DMS153 (cell line): ENCODE measurements at regions not wholly inside any gene's neighbourhood (a gene's known extent, or its start where the extent isn't known, plus 50 kb on each side); places are given as distances from the start of the nearest gene placed in this dataset.

ENCODE experiments used
- DNase-seq: peaks from one replicate; lab custom pipeline; 2025; lab: John Stamatoyannopoulos, UW

DNA sequence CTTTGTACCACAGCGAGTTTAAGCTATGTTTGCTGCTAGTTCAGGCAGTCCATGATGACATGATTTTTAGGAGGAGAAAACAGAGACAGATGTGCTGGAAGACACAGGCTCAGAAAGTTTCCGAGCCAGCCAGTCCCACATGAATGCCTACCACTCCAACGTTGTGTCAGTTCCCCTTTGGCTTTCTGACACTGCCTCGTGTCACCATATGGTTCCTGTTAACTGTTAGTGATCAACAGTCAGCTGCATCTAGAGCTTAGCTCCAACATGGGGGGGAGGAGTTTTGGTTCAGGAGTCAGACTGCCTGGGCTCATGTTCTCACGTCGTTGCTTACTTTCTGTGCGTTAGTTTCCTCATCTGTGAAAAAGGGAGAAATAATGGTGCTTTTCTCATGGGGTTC, 343.7 kb downstream of the MID1IP1 start:
- no peak for DNase-seq

DNA sequence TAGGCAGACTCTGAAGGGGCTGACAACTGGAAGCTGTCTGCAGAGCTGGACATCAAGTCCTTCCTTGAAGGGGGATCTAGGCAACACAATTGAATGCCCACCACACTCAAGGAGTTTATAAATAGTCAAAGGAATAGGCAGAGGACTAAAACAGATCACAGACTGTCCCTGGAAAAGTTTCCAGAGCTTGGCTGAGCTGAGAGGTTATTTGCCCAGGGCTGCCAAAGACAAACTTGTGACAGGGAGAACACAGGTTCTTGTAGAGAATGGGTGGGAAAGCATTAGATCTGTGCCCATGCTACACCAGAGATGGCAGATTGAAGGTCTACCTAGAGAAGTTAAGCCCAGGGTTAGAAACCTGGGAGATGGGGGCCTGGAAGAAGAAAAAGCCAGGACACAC, 344.6 kb downstream of the MID1IP1 start:
- no peak for DNase-seq

DNA sequence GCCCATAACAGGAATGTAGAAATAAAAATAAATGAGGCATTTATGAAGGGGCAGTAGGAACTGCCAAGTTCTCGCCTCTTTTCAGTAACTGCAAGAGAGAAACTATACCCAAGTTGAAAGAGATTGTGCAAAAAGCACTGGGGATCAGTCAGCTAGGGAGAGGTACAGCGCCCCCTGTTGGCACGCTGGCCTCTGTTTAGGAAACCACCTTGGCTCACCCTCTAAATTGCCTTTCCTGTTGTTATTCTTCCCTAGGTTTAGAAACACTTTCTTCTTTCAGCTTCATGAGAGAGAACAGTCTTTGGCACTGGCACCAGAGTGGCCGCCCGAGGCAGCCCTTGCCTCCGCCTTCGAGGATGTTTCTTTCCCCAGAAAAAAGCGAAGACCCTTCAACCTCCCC, 348.5 kb downstream of the MID1IP1 start:
- DNase-seq, result peak; percentile 17

- DNase-seq, result no peak
Measured at GRCh38 chrX:39150220-39150619, 349.0 kb downstream of the MID1IP1 start.

- DNase-seq, result no peak
Measured at GRCh38 chrX:39150621-39151020, 349.4 kb downstream of the MID1IP1 start.

DNA sequence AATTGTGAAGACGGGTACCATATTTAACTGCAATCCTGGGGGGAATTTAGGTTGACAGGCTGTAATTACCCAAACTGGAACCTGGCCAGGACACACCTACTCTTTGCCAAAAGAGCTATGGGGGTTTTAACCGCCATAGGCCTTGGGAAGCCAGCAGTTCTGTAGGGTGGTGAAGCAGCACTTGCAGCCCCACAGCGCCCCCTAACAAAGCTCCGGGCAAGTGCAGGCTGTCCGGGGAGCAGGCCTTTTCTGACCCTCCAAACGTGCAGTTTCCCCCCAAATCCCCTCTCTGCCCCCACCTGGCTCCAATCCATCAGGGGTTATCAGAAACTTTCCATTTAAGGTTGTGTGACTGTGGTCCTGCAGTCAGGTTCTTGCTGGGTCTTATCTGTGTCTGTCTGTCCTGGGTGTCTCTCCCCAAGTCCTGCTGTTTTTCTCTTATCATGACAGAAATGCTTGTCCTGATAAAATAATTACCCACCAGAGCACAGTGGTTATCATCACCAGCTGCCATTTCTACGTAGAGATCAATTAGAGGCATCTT, 350.9 kb downstream of the MID1IP1 start:
- peak; percentile 34 for DNase-seq

GRCh38 chrX:39156051-39156450, 354.8 kb downstream of the MID1IP1 start:
- DNase-seq, result no peak

DNA sequence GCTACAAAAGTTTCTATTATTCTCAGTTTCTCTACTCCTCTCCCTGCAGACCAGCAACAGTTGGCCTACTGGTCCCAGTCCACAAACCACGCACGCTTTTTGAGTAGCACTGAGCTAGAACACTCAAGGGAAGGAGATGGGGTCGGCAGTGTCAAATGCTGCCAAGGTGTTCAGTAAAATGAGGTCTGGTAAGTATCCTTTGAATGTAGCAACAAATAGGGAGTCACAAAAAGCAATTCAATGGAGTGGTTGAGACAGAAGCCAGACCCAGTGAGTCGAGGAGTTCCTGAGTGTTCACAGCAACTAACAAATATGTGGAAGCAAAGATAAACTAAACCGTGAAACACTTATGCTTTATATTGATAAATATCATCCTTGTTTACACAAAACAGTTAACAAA, 355.7 kb downstream of the MID1IP1 start:
- no peak for DNase-seq

DNA sequence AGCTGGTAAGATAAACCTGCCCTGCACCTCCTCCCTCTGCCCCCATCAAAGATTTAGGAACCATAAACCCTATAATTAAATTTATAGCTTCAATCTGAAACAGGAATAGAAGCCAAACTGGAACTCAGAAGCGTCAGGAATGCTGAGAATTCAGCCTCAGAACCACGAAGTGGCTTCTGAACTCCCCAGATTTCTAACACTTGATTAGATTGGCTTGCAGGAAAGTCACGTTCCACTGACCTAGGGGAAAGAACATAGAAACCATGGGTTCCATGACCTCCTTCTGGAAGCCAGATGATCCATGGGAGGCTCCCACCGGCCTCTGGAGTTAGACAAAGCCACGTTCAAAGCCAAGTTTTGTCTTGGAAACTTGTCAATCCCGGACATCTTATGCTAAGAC, 356.5 kb downstream of the MID1IP1 start:
- DNase-seq, result no peak

DNA sequence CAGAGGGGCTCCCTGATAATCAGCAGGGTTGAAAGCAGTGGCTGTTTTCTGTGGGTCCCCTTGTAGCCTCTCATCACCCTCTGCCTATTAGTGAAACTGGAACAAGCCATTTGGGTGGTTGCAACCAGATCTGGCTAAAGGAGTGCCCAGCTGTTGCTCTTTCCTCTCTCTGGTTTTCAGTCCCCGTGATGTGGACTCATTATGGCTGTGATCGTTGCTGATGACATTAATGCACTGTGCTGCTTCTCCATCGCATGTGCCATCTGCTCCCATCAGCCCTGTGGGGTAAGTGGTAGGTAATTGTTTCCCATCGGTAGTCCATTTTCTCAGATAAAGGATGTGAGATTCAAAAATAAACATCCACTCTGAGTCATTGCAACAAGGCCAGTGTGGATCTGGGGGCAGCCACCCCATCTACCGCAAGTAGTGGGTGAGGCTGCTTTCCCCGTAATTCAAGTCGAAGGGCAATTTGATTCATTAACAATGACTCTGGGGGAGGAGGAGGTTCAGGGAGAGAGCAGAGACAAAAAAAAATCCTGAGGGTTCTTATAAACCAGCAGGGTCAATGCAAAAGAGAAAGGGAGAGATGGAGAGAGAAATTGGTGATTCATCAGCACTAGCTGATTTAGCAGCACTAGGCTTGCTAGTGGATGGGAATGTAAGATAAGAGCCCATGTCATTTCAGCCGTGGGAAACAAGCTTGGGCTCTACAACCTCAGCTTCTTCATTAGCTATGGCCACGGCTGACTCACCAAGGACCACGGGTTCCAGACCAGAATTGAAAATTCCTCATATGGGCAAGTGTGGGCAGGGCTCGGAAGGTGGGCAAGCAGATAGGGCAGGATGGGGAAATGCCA, 357.8 kb downstream of the MID1IP1 start:
- peak; percentile 83 for DNase-seq

GRCh38 chrX:39159921-39160507, 358.8 kb downstream of the MID1IP1 start:
- DNase-seq, result no peak

DNA sequence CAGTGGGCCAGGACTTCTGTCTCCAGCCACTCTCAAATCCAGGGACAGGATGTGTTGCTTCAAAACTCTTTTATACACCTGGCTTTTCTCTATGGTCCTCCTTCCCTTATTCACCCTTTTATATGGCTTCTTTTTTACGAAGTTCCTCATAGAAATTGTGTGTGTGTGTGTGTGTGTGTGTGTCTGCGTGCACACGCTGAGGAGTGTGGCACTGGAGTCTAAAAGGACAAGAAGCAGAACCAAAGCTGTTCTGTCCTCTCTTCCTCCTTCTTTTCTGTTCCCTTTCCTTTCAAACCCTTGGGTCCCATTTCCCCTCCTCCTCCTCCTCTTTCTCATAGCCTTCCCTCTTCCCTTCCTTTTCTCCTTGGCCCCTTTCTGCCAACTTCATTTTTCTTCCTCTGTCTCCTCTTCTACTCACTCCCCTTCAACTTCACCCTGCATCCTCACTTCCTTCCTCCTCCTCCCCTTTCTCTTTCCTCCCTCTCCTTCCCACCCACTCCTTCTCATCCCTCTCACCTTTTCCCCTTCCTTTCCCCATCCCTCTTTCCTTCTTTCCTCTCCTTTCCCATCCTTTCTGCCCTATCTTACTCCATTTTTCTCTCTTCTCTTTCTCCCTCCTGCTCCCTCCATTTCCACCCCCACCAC, 360.5 kb downstream of the MID1IP1 start:
- no peak for DNase-seq

GRCh38 chrX:39162322-39162735, 361.1 kb downstream of the MID1IP1 start:
- no peak for DNase-seq

DNA sequence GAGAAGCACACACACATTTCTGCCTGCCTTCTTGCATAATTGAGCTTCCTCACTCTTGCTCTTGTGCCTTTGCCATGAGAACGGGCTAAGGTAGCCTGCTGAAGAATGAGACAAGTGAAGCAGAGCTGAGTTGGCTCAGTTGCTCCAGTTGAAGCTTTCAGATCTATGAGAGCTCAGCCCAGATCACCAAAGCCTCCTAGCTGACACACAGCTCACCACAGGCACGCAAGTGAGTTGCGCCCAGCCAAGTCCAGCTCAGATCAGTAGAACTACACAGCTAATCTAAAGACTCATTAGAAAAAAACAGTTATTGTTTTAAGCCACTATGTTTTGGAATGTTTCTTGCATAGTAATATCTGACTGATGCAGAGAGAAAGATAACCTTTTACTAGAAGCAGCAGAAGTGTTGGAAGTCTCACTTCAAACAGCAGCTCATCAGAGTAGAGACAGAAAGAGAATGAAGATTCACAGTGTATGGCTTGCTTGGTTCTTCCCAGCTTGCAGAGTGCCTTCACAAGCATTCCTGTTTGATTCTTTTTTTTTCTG, 362.4 kb downstream of the MID1IP1 start:
- DNase-seq, result no peak

DNA sequence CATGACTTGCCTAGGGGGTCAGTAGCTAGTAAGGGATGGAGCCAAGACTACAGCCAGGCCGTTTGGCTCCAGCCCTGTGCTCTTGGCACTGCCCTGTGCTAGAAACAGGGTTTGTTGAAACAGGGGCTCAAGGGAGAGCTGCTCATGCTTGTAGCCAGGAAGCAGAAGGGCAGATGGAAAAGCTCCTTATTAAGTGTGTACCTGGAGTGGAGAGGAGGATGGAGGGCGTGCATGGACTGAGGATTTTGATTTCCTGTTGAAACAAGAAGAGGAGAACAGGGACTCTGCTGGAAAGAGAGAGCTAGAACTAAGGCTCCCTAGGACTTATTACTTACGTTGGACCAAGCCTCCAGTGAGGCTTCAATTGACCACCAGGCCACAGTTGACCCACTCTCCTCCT, 363.0 kb downstream of the MID1IP1 start:
- no peak for DNase-seq

DNA sequence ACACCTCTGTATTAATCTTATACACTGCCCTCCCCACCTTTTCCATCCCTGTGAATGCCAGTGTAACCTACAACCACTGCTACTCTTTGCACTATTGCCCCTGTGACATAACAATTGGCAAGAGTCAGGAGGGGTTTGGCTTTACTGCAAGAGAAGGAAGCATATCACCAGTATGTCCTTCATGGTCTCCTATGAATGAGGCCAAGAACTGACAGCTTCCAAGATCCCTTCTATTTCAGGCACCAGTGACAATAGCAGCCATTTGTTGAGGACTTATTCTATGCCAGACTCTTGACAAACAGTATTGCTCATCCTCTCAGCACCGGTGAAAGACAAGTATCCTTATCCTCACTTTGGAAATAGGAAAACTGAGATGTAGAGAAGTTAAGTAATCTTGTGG, 363.9 kb downstream of the MID1IP1 start:
- DNase-seq, result no peak

GRCh38 chrX:39165773-39166172, 364.5 kb downstream of the MID1IP1 start:
- DNase-seq, result no peak

DNA sequence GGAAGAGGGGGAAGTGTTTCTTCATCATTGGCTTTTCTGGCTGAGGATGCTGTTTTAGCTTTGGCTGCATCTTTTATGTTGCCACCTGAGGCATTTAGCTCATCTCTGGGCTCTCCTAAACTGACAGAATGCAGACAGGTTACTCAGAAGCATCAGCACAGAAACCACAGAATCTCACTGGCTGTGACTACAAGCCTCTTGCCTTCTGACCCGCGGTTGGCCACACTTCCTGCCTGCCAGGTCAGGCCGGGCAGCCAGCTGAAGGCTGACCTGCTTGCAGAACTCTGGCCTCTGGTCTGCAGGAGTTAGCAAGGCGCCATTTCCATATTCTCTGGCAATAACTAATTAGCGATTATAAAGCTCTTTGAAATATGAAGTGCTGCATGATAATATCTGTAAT, 366.5 kb downstream of the MID1IP1 start:
- no peak for DNase-seq

GRCh38 chrX:39168609-39169008, 367.4 kb downstream of the MID1IP1 start:
- DNase-seq, result no peak

DNA sequence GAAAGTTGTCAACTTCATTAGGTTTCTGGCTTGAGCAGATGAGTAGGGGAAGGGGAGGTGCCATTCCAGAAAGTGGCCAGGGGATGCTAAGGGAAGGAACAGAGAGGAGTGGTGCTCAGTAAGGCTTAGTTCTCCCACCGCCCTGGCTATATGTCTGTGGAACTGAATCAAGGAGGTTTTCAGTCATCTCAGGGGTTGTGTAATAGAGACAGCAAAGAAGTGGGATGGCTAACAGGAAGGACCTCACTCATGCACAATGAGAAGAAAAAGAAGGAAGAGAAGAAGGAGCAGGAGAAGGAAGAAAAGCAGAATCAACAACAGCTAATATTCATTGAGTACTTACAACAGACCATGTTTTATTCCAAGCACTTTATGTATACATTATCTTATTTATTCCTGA, 368.7 kb downstream of the MID1IP1 start:
- DNase-seq, result no peak

- no peak for DNase-seq
Measured at GRCh38 chrX:39170464-39170863, 369.2 kb downstream of the MID1IP1 start.

DNA sequence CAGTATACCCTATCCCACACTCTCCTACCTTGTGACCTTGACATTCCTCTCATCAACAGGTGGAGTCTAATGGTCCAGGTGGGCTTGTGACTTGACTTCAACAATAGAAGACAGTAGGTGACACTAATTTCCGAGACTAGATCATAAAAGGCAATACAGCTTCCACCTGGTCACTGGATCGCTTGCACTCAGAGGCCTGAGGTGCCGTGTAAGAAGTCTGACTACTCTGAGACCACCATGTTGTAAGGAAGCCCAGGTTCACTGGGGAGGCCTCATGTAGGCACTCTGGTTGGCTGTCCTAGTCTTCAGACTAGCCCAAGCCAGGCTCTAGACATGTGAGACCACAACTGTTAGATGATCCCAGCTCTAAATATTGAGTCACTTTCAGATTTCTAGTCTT, 370.4 kb downstream of the MID1IP1 start:
- DNase-seq, result no peak
